Neural cell (in vitro differentiated cells): ENCODE measurements at regions not wholly inside any gene's neighbourhood (a gene's known extent, or its start where the extent isn't known, plus 50 kb on each side); places are given as distances from the start of the nearest gene placed in this dataset.
"Not testable (repeated sequence)": the region's sequence is repeated elsewhere in the genome, so short reads cannot be mapped to it uniquely, and the experiment has no call there.

Experiments
- H2AFZ ChIP-seq: fragments of 200-600, 300-800 bp; sonication (generic), shearing (Covaris generic); 2 replicates; pipeline ENCODE4 v1.6.0; 2014; ENCODE audit warnings: low read depth, mild to moderate bottlenecking, antibody characterized with exemption, low read length, moderate library complexity
- H3F3A ChIP-seq: fragments of 200-600 bp; shearing (Covaris generic); 2 replicates; pipeline ENCODE4 v1.6.1; 2016; ENCODE audit warnings: mild to moderate bottlenecking, moderate library complexity, mixed read lengths, antibody characterized with exemption, low read length; ENCODE audit not compliant: insufficient read depth, poor library complexity, severe bottlenecking
- H3K27ac ChIP-seq: fragments of 200-600, 300-800 bp; sonication (generic), shearing (Covaris generic); 2 replicates; pipeline ENCODE4 v1.5.1; 2014; ENCODE audit warnings: mild to moderate bottlenecking, low read length, moderate library complexity
- H3K27me3 ChIP-seq: fragments of 300-800, 200-600 bp; sonication (generic), shearing (Covaris generic); 2 replicates; pipeline ENCODE4 v1.6.0; 2014; ENCODE audit warnings: mild to moderate bottlenecking, low read depth, low read length, moderate library complexity; ENCODE audit not compliant: insufficient read depth
- H3K36me3 ChIP-seq: fragments of 300-800, 200-600 bp; sonication (generic), shearing (Covaris generic); 2 replicates; pipeline ENCODE4 v1.5.1; 2014; ENCODE audit warnings: mild to moderate bottlenecking, antibody characterized with exemption, low read length, moderate library complexity; ENCODE audit not compliant: insufficient read depth
- H3K4me2 ChIP-seq: fragments of 300-800, 200-600 bp; sonication (generic), shearing (Covaris generic); 2 replicates; pipeline ENCODE4 v1.6.0; 2014; ENCODE audit warnings: mild to moderate bottlenecking, low read length
- H3K4me3 ChIP-seq: fragments of 300-800, 200-600 bp; sonication (generic), shearing (Covaris generic); 2 replicates; pipeline ENCODE4 v1.5.1; 2014; ENCODE audit warnings: mild to moderate bottlenecking, low read length, moderate library complexity
- H3K79me2 ChIP-seq: fragments of 200-600 bp; shearing (Covaris generic); replicated peaks from 2 replicates; pipeline ENCODE4 v1.6.0; 2014; ENCODE audit warnings: mild to moderate bottlenecking, low read length, moderate library complexity; ENCODE audit not compliant: insufficient read depth
- H3K9ac ChIP-seq: fragments of 300-800, 200-600 bp; sonication (generic), shearing (Covaris generic); 2 replicates; pipeline ENCODE4 v1.6.1; 2016; ENCODE audit warnings: mild to moderate bottlenecking, low read length, mixed read lengths
- H3K9me2 ChIP-seq: fragments of 200-600 bp; shearing (Covaris generic); 2 replicates; pipeline ENCODE4 v1.6.1; 2016; ENCODE audit warnings: mild to moderate bottlenecking, low read length, mixed read lengths; ENCODE audit not compliant: insufficient read depth
- H3K9me3 ChIP-seq: fragments of 200-600, 300-800 bp; sonication (generic), shearing (Covaris generic); 2 replicates; pipeline ENCODE4 v1.6.1; 2016; ENCODE audit warnings: mild to moderate bottlenecking, mixed run types, low read length, moderate library complexity, mixed read lengths
- H4K20me1 ChIP-seq: fragments of 200-600 bp; shearing (Covaris generic); 2 replicates; pipeline ENCODE4 v1.6.1; 2016; ENCODE audit warnings: mild to moderate bottlenecking, mixed run types; ENCODE audit not compliant: insufficient read depth
- CTCF ChIP-seq: fragments of 450-650 bp; IDR thresholded peaks from 2 replicates; pipeline ENCODE4 v1.5.1; 2014; ENCODE audit warnings: antibody characterized with exemption, mild to moderate bottlenecking, moderate library complexity; ENCODE audit not compliant: poor library complexity, severe bottlenecking
- EP300 ChIP-seq: fragments of 450-650 bp; conservative IDR thresholded peaks from 2 replicates; pipeline ENCODE4 v1.6.1; 2014; ENCODE audit warnings: antibody characterized with exemption, mild to moderate bottlenecking, moderate library complexity; ENCODE audit not compliant: poor library complexity, severe bottlenecking
- EZH2 ChIP-seq: fragments of 200-600, 300-800 bp; shearing (Covaris generic), sonication (generic); IDR thresholded peaks from 2 replicates; pipeline ENCODE4 v1.6.1; 2014; ENCODE audit warnings: antibody characterized with exemption, low read length, borderline replicate concordance, mild to moderate bottlenecking; ENCODE audit not compliant: insufficient read depth, poor library complexity, severe bottlenecking
- MXI1 ChIP-seq: fragments of 450-650 bp; conservative IDR thresholded peaks from 2 replicates; pipeline ENCODE4 v1.6.1; 2014; ENCODE audit warnings: antibody characterized with exemption, mild to moderate bottlenecking; ENCODE audit not compliant: poor library complexity, severe bottlenecking
- POLR2AphosphoS5 ChIP-seq: IDR thresholded peaks from 2 replicates; pipeline ENCODE4 v1.6.1; 2012
- RAD21 ChIP-seq: fragments of 450-650 bp; conservative IDR thresholded peaks from 2 replicates; pipeline ENCODE4 v1.6.1; 2014; ENCODE audit warnings: antibody characterized with exemption, mild to moderate bottlenecking, moderate library complexity
- REST ChIP-seq: IDR thresholded peaks from 2 replicates; pipeline ENCODE4 v1.6.1; 2012; ENCODE audit warnings: borderline replicate concordance
- SMC3 ChIP-seq: fragments of 450-650 bp; conservative IDR thresholded peaks from 2 replicates; pipeline ENCODE4 v1.6.1; 2014; ENCODE audit warnings: antibody characterized with exemption, mild to moderate bottlenecking, moderate library complexity; ENCODE audit not compliant: poor library complexity
- TAF1 ChIP-seq: IDR thresholded peaks from 2 replicates; pipeline ENCODE4 v1.6.1; 2012; ENCODE audit warnings: low read depth

DNA sequence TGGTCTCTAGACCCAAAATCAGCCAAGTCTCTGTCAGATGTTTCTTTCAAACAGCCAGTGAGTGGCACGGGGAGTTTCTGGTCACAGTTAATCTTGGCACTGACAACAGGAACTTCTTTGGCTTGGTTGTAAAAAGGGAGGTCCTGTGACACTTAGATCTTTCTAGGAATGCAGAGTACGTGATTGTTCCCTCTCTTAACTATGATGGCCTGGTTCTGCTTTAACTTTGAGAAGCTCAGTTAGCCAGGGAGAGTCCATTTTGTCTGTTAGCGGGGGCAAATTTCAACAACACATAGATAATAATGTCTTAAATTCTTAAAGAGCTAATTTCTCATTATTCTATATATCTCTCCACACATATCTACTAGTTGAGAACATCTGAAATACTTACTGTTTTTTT, 344.5 kb upstream of the LRRTM4 start:
- H3K9ac ChIP-seq, result no peak overlapping the region
- H3K9me3 ChIP-seq, result no peaks in the 10 kb centered on the region
- H3K27me3 ChIP-seq, result no peaks in the 10 kb centered on the region
- TF ChIP-seq SMC3 (no peak), POLR2AphosphoS5 (no peak)
- no peaks in the 10 kb centered on the region for H3K79me2 ChIP-seq
- no peaks in the 10 kb centered on the region for H3K36me3 ChIP-seq
- no peaks in the 10 kb centered on the region for H3F3A ChIP-seq
- no peak overlapping the region for H3K4me2 ChIP-seq
- no peak overlapping the region for H3K4me3 ChIP-seq
- no peaks in the 10 kb centered on the region for H4K20me1 ChIP-seq
- no peak overlapping the region for H3K27ac ChIP-seq
- no peak overlapping the region for H2AFZ ChIP-seq
- no peaks in the 10 kb centered on the region for H3K9me2 ChIP-seq

GRCh38 chr2:77867146-77867545, 345.0 kb upstream of the LRRTM4 start:
- Histone ChIP-seq H3K36me3 (no peaks in the 10 kb centered on the region), H3K27me3 (no peaks in the 10 kb centered on the region), H3K79me2 (no peaks in the 10 kb centered on the region), H4K20me1 (no peaks in the 10 kb centered on the region), H3F3A (no peaks in the 10 kb centered on the region), H3K4me2 (no peak overlapping the region), H3K9me2 (no peaks in the 10 kb centered on the region), H3K9me3 (no peaks in the 10 kb centered on the region), H2AFZ (no peak overlapping the region), H3K9ac (no peak overlapping the region), H3K27ac (no peak overlapping the region), H3K4me3 (no peak overlapping the region)
- TF ChIP-seq SMC3, result no peak
- TF ChIP-seq EP300, result no peak
- no peak for TF ChIP-seq TAF1
- no peak for TF ChIP-seq REST

GRCh38 chr2:77873506-77873905, 351.3 kb upstream of the LRRTM4 start:
- no peak overlapping the region for H3K9ac ChIP-seq
- TF ChIP-seq EP300 (no peak), SMC3 (no peak), EZH2 (no peak), POLR2AphosphoS5 (no peak), MXI1 (no peak), REST (no peak), RAD21 (no peak), CTCF (no peak), TAF1 (no peak)
- H3K9me2 ChIP-seq, result no peaks in the 10 kb centered on the region
- H3K4me3 ChIP-seq, result no peak overlapping the region
- H3K27ac ChIP-seq, result no peak overlapping the region
- no peaks in the 10 kb centered on the region for H4K20me1 ChIP-seq
- H3K9me3 ChIP-seq, result no peaks in the 10 kb centered on the region
- no peaks in the 10 kb centered on the region for H3K36me3 ChIP-seq
- H3K79me2 ChIP-seq, result no peaks in the 10 kb centered on the region
- H3K4me2 ChIP-seq, result no peak overlapping the region
- H3K27me3 ChIP-seq, result no peaks in the 10 kb centered on the region
- H2AFZ ChIP-seq, result no peak overlapping the region
- H3F3A ChIP-seq, result no peaks in the 10 kb centered on the region

- H4K20me1 ChIP-seq, H3K27me3 ChIP-seq, H3K36me3 ChIP-seq, H3K9me2 ChIP-seq, H3K9ac ChIP-seq, H3K27ac ChIP-seq, H3F3A ChIP-seq, H3K79me2 ChIP-seq, H3K4me2 ChIP-seq, H3K9me3 ChIP-seq, H2AFZ ChIP-seq, H3K4me3 ChIP-seq: not testable (repeated sequence)
Observed at GRCh38 chr2:77900211-77900610, 378.0 kb upstream of the LRRTM4 start.
